HG03575 (cell line): ENCODE measurements at regions not wholly inside any gene's neighbourhood (a gene's known extent, or its start where the extent isn't known, plus 50 kb on each side); places are given as distances from the start of the nearest gene placed in this dataset.
"Not testable (repeated sequence)": the region's sequence is repeated elsewhere in the genome, so short reads cannot be mapped to it uniquely, and the experiment has no call there.

Source experiments
- ATAC-seq: cut with Tn5 transposase; IDR thresholded peaks from one replicate; pipeline ENCODE4 v1.9.1; 2021; ENCODE audit not compliant: unreplicated experiment, insufficient number of reproducible peaks, low FRiP score; ENCODE audit errors: extremely low read depth

GRCh38 chr20:48535556-48535955 lies 292.2 kb downstream of the PREX1 start:
- ATAC-seq = no peak

DNA sequence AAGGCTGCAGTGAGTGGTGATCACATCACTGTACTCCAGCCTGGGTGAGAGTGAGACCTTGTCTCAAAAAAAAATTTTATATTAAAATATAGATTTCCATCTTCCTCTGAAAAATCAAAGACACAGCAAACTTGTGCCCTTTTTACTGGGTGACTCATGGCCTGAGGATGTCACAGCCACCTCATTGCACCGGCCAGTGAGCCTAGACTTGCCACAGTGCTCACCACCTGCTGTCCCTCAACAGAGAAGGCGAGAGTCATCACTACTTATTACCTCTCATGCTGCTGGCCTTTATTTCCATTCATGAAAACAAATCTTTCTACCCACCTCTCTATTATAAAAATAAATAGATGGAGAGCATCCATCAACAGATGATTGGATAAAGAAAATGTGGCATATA lies 295.8 kb downstream of the PREX1 start:
- no peak for ATAC-seq

DNA sequence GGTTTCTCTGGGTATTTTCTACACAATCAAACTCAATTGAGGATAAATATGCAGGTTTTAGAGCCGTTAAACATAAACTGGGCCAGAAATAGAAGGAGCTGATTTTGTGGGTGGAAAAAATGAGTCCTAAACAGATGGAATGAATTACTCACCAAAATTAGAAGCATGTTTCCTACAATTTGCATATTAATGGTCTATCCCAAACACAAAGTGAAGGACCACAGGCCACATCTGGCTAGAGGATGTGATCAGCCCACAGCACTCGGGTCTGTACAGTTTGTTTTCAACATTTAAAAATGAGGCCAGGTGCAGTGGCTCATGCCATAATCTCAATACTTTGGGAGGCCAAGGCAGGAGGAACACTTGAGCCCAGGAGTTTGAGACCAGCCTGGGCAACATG lies 296.3 kb downstream of the PREX1 start:
- no peak for ATAC-seq

DNA sequence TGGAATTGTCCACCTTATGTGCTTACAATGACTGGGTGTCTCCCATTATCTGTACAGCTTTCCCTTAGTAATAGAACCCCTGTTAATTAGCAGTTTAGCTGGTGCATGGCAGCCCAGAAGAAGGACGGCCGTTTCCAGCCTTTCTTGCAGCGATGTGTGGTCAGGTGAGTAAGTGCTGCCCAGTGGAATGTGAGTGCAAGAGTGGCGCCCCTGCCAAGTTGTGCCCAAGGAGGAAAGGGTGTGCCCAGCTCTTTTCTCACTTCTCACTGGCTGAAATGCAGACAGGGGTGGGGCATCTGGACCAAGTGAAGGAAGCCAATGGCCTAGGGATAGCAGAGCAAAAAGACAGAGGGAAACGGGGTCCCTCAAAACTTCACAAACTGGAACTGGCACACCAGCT lies 296.8 kb downstream of the PREX1 start:
- no peak for ATAC-seq

DNA sequence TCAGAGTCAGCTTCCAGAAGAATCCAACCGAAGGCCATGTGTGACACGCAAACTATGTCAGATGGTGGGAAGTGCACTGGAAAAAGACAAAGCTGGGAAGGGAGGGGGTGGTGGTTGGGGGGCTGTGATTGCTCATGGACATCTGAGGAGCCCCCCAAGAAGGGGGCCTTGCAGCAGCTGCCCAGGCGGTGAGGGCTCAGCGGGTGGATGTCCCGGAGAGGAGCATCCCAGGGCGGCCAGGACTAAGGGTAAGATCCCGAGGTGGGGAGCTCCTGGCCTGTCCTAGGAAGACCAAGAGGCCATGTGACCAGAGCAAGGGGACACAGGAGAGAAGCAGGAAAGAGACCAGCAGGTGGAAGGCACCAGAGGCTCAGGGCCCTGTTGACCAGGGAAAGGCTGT lies 299.5 kb downstream of the PREX1 start:
- no peak for ATAC-seq

DNA sequence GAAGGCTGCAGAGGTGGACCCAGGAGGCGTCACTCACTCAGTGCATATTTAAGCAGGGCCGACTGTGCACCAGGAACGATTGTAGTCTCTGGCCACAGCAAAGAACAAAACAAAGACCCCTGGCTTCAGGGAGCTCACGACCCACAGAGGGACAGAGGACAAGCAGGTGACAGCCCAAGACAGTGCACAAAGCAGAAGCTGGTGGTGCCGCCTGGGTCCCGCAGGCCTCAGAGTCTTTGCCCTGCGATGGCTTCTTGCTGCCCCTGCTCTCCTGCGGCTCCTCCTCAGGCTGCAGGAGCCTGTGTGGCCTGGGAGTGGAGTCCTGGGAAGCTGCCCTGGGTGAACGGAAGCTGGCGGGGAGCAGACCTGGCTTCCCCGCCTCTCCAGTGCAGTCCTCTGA lies 300.0 kb downstream of the PREX1 start:
- no peak for ATAC-seq

GRCh38 chr20:48526936-48527335 lies 300.9 kb downstream of the PREX1 start:
- ATAC-seq = no peak

DNA sequence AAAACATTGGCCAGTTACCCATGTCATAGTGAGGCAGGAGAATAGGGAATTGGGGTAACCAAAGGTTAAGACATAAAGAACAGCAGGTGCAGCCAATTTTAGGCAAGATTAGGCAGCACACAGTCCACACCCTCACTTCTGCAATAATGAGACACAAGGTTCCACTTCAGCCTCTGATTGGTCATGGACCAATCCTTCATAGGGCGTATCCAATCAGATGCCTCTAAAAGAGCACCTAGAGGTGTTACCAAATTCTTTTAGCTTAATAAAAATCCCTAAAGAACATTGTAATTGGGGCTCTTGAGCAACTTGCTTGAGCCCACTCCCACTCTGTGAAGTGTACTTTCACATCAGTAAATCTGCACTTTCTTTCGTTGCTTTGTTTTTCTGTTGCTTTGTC lies 302.4 kb downstream of the PREX1 start:
- ATAC-seq = no peak

DNA sequence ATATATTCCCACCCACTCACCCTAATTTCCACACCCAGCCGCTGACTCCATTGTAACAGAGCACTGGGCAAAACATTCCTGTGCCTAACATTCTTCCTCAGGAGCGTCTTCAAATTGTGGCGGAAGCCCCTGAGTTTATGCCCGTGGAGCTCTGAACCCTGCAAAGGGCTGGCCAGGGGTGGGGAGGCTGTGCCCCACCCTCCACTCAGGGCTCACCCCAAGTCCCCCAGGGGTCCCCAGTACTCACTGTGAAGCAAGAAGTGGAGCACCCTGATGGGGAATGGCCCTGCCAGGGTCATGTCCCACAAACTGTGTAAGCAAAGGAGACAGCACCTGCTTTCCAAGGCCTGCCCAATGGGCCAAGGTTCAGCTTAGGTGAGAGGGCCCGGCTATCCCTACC lies 303.2 kb downstream of the PREX1 start:
- ATAC-seq = no peak

DNA sequence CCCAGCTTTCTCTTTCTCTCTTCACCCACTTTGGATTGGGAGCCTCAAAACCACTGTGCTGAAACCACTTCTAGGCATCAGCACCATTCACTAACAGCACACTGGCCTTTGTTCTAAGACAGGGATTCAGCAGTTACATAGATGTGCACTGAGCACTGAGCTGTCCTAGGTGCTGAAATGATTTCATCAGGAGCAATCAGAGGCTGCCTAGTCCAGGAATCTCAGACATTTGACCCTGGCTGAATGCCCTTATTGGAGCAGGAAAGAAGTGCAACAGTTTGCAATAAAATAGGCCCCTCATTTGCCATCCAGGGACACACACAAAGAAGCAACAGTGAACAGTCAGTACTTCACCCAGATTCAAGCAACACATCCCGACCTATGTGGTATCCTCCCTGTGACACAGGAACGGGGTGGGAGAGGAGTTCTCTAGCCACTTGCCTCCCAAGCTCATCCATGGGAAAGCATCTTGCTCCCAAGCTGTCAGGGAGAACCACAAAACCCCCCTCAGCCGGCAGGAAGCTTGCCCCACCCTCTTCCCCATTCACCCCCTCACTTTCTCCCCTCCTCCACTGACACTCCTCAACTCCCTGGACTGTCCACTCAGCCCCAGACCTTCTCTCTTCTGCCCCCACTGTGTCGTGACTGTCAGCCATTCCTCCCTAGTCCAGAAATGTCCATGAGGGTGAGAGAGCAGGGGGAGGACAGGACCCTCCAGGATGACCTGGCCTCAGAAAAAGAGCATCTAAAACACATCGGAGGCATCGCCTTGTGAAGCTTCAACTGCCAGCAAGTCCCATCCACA lies 304.4 kb downstream of the PREX1 start:
- ATAC-seq = no peak

DNA sequence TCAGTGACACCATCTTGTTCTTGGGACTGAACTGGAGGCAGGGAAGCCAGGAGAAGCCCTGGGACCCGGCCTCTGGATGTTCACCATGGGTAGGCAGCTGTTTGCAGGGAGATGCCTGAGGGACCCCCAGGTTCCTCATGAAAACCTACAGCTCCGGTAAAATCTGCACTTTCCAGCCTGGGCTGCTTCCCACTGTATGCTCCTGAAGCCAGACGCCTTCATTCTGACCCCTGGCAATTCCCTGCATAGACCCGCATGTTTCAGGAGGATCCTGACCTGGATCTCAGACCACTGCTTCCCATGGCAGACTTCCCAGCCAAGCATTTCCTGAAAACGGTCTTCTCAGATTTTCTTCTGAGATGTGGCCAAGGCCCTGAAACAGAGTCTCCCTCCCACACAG lies 306.7 kb downstream of the PREX1 start:
- no peak for ATAC-seq

- not testable (repeated sequence) for ATAC-seq
Measured at GRCh38 chr20:48516196-48516595, 311.6 kb downstream of the PREX1 start.

DNA sequence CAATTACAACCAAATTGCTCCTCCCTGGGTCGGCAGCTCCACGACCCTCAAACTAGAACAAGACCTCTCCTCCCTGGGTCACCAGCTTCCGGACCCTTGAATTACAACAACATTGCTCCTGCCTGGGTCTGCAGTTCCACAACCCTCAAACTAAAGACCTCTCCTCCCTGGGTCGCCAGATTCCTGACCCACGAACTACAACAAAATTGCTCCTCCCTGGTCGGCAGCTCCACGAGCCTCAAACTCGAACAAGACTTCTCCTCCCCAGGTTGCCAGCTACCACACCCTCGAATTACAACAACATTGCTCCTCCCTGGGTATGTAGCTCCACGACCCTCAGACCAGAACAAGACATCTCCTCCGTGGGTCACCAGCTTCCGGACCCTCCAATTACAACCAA lies 313.2 kb downstream of the PREX1 start:
- ATAC-seq = not testable (repeated sequence)

DNA sequence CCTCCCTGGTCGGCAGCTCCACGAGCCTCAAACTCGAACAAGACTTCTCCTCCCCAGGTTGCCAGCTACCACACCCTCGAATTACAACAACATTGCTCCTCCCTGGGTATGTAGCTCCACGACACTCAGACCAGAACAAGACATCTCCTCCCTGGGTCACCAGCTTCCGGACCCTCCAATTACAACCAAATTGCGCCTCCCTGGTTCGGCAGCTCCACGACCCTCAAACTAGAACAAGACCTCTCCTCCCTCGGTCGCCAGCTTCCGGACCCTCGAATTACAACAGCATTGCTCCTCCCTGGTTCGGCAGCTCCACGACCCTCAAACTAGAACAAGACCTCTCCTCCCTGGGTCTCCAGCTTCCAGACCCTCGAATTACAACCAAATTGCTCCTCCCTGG lies 315.3 kb downstream of the PREX1 start:
- not testable (repeated sequence) for ATAC-seq

GRCh38 chr20:48505066-48505465 lies 322.7 kb downstream of the PREX1 start:
- ATAC-seq = not testable (repeated sequence)

DNA sequence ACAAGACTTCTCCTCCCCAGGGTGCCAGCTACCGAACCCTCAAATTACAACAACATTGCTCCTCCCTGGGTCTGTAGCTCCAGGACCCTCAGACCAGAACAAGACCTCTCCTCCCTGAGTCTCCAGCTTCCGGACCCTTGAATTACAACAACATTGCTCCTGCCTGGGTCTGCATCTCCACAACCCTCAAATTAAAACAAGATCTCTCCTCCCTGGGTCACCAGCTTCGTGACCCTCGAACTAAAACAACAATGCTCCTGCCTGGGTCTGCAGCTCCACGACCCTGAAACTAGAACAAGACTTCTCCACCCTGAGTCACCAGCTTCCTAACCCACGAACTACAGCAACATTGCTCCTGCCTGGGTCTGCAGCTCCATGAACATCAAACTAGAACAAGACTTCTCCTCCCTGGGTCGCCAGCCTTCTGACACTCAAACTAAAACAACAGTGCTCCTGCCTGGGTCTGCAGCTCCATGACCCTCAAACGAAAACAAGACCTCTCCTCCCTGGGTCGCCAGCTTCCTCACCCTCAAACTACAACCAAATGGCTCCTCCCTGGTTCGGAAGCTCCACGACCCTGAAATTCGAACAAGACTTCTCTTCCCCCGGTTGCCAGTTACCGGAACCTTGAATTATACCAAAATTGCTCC lies 324.5 kb downstream of the PREX1 start:
- no peak for ATAC-seq

DNA sequence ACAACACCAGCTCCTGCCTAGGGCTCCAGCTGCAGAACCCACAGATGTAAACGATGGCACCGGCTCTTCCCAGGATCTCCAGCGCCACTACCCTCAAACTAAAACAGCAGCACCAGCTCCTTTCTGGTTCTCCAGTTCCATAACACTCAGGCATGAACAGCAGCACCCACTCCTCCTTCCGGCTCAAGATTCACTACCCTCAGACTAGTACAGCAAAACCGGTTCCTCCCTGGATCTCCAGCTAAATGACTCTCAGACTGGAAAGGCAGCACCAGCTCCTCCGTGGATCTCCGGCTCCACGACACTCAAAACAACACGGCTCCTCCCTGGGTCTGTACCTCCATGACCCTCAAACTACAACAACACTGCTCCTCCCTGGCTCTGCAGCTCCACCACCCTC lies 325.0 kb downstream of the PREX1 start:
- no peak for ATAC-seq

GRCh38 chr20:48502016-48502415 lies 325.8 kb downstream of the PREX1 start:
- ATAC-seq = no peak

GRCh38 chr20:48500900-48501299 lies 326.9 kb downstream of the PREX1 start:
- ATAC-seq = not testable (repeated sequence)

DNA sequence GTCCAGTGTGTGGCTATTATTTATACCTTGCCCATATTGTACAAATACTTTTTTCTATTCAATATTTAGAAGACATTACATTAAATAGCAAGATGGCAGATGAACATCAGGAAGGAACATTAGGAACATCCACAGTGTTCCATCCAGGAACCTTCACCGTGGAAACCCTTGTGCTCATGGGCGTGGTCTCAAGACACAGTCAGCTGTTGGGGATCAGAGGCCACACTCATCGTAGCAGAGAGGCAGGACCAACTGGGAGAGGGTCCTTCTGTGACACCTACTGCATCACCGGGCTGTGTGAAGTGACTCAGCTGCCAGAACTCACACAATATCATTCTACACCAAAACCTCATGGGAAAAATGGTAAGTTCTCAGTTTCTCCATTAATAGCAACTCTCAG lies 328.9 kb downstream of the PREX1 start:
- ATAC-seq = not testable (repeated sequence)

GRCh38 chr20:48498125-48498524 lies 329.7 kb downstream of the PREX1 start:
- ATAC-seq = not testable (repeated sequence)
